Upper lobe of left lung (tissue), 6 donors: ENCODE measurements at regions not wholly inside any gene's neighbourhood (a gene's known extent, or its start where the extent isn't known, plus 50 kb on each side); places are given as distances from the start of the nearest gene placed in this dataset.

Experiments used
- ATAC-seq, 2 donors: fragments of 200-7000 bp; cut with Tn5 transposase; one replicate each; pipeline ENCODE4 v1.9.1; 2022; ENCODE audit warnings: mild to moderate bottlenecking in 2 of 2, moderate library complexity in 2 of 2; ENCODE audit not compliant: low FRiP score in 2 of 2
- DNase-seq, 2 donors: peaks; one replicate each; pipeline ENCODE4 v3.0.0-alpha.2; 2019 to 2020
- H3K27ac ChIP-seq, 4 donors: fragments of 200-600 bp; sonication (generic); one replicate each; pipeline ENCODE4 v1.5.1; 2016 to 2019
- H3K27me3 ChIP-seq, 4 donors: fragments of 200-600 bp; sonication (generic); one replicate each; pipeline ENCODE4 v1.5.1; 2017 to 2019
- H3K36me3 ChIP-seq, 4 donors: fragments of 200-600 bp; sonication (generic); one replicate each; pipeline ENCODE4 v1.5.1; 2016 to 2019
- H3K4me1 ChIP-seq, 4 donors: fragments of 200-600 bp; sonication (generic); one replicate each; pipeline ENCODE4 v1.5.1; 2018 to 2019
- H3K4me3 ChIP-seq, 4 donors: fragments of 200-600 bp; sonication (generic); one replicate each; pipeline ENCODE4 v1.5.1; 2017 to 2019; ENCODE audit warnings: mild to moderate bottlenecking in 2 of 4, moderate library complexity in 1 of 4
- H3K9me3 ChIP-seq, 4 donors: fragments of 200-600 bp; sonication (generic); one replicate each; pipeline ENCODE4 v1.5.1; 2018 to 2019
- CTCF ChIP-seq, 6 experiments: fragments of 450-650 bp in 4 of 6; fragments of 200-600 bp in 2 of 6; sonication (generic) in 2 of 6; IDR thresholded peaks; one replicate each; pipeline ENCODE4 v1.5.1; 2016 to 2019; ENCODE audit warnings: antibody characterized with exemption in 6 of 6
- EP300 ChIP-seq, 4 donors: sonication (generic); formaldehyde crosslinking; IDR thresholded peaks; one replicate each; pipeline ENCODE4 v1.5.1; 2017; ENCODE audit warnings: antibody characterized with exemption in 4 of 4, control low read depth in 2 of 4
- POLR2A ChIP-seq, 4 donors: fragments of 450-650 bp; IDR thresholded peaks; one replicate each; pipeline ENCODE4 v1.5.1; 2016 to 2017; ENCODE audit warnings: antibody characterized with exemption in 4 of 4, mild to moderate bottlenecking in 2 of 4
- POLR2AphosphoS5 ChIP-seq, 2 donors: sonication (generic); formaldehyde crosslinking; IDR thresholded peaks; one replicate each; pipeline ENCODE4 v1.5.1; 2017; ENCODE audit warnings: antibody characterized with exemption in 2 of 2
- WGBS, 2 donors: methylation state at CpG; one replicate each; pipeline ENCODE4 v1.1.5; 2017 to 2018; 5-methylcytosine and 5-hydroxymethylcytosine counted together
- donor health status: DM: no; HTN: no; CAD: no; lungs with moderate emphysema.
- donor health status: DM: no; HTN: yes; CAD: no; lungs with severe emphysema.

- ATAC-seq, result no peak
- TF ChIP-seq EP300 (IDR thresholded peaks at IDR 0.05) (no peak), CTCF (IDR thresholded peaks at IDR 0.05) (no peak), POLR2AphosphoS5 (IDR thresholded peaks at IDR 0.05) (no peak), POLR2A (IDR thresholded peaks at IDR 0.05) (no peak)
These were observed 204.2 kb downstream of the EMX2 start for GRCh38 chr10:117746541-117747448.

GRCh38 chr10:117747636-117748035 lies 205.1 kb downstream of the EMX2 start:
- ATAC-seq (no peak), DNase-seq (peak in 1 of 2 donors; percentile 38)
- Histone ChIP-seq H3K36me3 (no peaks in the 10 kb centered on the region), H3K9me3 (no peaks in the 10 kb centered on the region), H3K4me1 (no peaks in the 10 kb centered on the region), H3K4me3 (no peak overlapping the region), H3K27me3 (no peaks in the 10 kb centered on the region), H3K27ac (no peak overlapping the region)
- TF ChIP-seq POLR2A (IDR thresholded peaks at IDR 0.05), result no peak
- no peak for TF ChIP-seq POLR2AphosphoS5 (IDR thresholded peaks at IDR 0.05)
- TF ChIP-seq CTCF (IDR thresholded peaks at IDR 0.05), result no peak
- no peak for TF ChIP-seq EP300 (IDR thresholded peaks at IDR 0.05)
- WGBS, 2 donors, result 82 to 83% methylated on average over 12 of the region's 12 CpGs

More at GRCh38 chr10:117746541-117747448, 204.2 kb downstream of the EMX2 start:
- Histone ChIP-seq H3K27me3 (no peaks in the 10 kb centered on the region), H3K36me3 (no peaks in the 10 kb centered on the region), H3K4me3 (no peak overlapping the region), H3K4me1 (no peaks in the 10 kb centered on the region), H3K27ac (no peak overlapping the region), H3K9me3 (no peaks in the 10 kb centered on the region)
- DNase-seq, result no peak
- WGBS, 2 donors, result 81 to 85% methylated on average over 9 of the region's 9 CpGs

- no peak overlapping the region for H3K4me3 ChIP-seq
- H3K9me3 ChIP-seq, result no peaks in the 10 kb centered on the region
- DNase-seq, result no peak
- no peak for ATAC-seq
- H3K4me1 ChIP-seq, result no peaks in the 10 kb centered on the region
- WGBS, 2 donors, result 74 to 77% methylated on average over 4 to 12 of the region's 12 CpGs
- no peaks in the 10 kb centered on the region for H3K27me3 ChIP-seq
- H3K27ac ChIP-seq, result no peak overlapping the region
- TF ChIP-seq POLR2A (IDR thresholded peaks at IDR 0.05) (no peak), CTCF (IDR thresholded peaks at IDR 0.05) (no peak), POLR2AphosphoS5 (IDR thresholded peaks at IDR 0.05) (no peak), EP300 (IDR thresholded peaks at IDR 0.05) (no peak)
- H3K36me3 ChIP-seq, result no peaks in the 10 kb centered on the region
These were observed 205.5 kb downstream of the EMX2 start for GRCh38 chr10:117748058-117748457.

GRCh38 chr10:117750616-117751015 lies 208.1 kb downstream of the EMX2 start:
- Histone ChIP-seq H3K27ac (no peak overlapping the region), H3K4me3 (no peak overlapping the region), H3K4me1 (no peaks in the 10 kb centered on the region), H3K36me3 (no peaks in the 10 kb centered on the region), H3K9me3 (no peaks in the 10 kb centered on the region), H3K27me3 (no peaks in the 10 kb centered on the region)
- TF ChIP-seq POLR2A (IDR thresholded peaks at IDR 0.05), result no peak
- WGBS, 2 donors, result 89 to 100% methylated on average over 1 to 4 of the region's 4 CpGs
- DNase-seq, result no peak
- no peak for ATAC-seq

- TF ChIP-seq CTCF (IDR thresholded peaks at IDR 0.05) (no peak), POLR2A (IDR thresholded peaks at IDR 0.05) (no peak), EP300 (IDR thresholded peaks at IDR 0.05) (no peak), POLR2AphosphoS5 (IDR thresholded peaks at IDR 0.05) (no peak)
- DNase-seq (no peak), ATAC-seq (no peak)
- H3K27ac ChIP-seq, result no peak overlapping the region
- H3K4me1 ChIP-seq, result no peaks in the 10 kb centered on the region
- no peaks in the 10 kb centered on the region for H3K27me3 ChIP-seq
- no peaks in the 10 kb centered on the region for H3K36me3 ChIP-seq
- WGBS, 2 donors, result 93 to 100% methylated on average over 1 of the region's 1 CpG
- no peaks in the 10 kb centered on the region for H3K9me3 ChIP-seq
- no peak overlapping the region for H3K4me3 ChIP-seq
These were observed 208.7 kb downstream of the EMX2 start for GRCh38 chr10:117751259-117751658.
